ENCODE measurements at regions not wholly inside any gene's neighbourhood (a gene's known extent, or its start where the extent isn't known, plus 50 kb on each side); places are given as distances from the start of the nearest gene placed in this dataset.

DNA sequence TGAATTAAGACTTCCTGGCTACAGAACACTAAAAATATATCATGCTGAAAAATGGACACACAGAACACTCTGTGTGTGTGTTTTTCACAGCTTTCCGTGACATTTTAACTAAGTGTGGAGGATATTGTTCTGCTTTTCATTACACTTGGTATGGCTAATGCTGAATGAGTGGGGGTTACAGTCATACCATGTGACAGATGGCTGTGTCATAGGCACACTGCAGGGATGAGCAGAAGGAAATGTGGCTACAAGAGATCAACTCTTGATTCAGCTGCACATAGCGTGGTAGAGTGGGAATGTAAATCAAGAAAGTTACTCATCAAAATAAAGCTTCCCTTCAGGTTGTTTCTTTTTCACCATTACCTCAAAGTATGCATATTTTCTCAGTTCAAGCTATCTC, 669.8 kb downstream of the IQCM start:
- TF ChIP-seq POLR2A (IDR thresholded peaks at IDR 0.05) (no peak), CTCF (IDR thresholded peaks at IDR 0.05) (no peak)

Measured in esophagus squamous epithelium (tissue), 4 donors.